Colonic mucosa (tissue), 4 donors: ENCODE measurements at regions not wholly inside any gene's neighbourhood (a gene's known extent, or its start where the extent isn't known, plus 50 kb on each side); places are given as distances from the start of the nearest gene placed in this dataset.

Experiments
- DNase-seq: peaks from one replicate; pipeline ENCODE4 v3.0.0-alpha.2; 2020
- H3K27ac ChIP-seq: fragments of 200-600 bp; one replicate; pipeline ENCODE4 v1.8.0; 2021
- H3K27me3 ChIP-seq: fragments of 200-600 bp; one replicate; pipeline ENCODE4 v1.8.0; 2021
- H3K36me3 ChIP-seq: fragments of 200-600 bp; one replicate; pipeline ENCODE4 v1.8.0; 2021
- H3K4me1 ChIP-seq: fragments of 200-600 bp; one replicate; pipeline ENCODE4 v1.8.0; 2021; ENCODE audit warnings: mild to moderate bottlenecking
- H3K4me3 ChIP-seq: fragments of 200-600 bp; one replicate; pipeline ENCODE4 v1.8.0; 2021
- H3K9ac ChIP-seq, 2 donors: one replicate each; pipeline ENCODE4 v1.7.0; 2013; ENCODE audit warnings: control low read depth in 2 of 2, low read depth in 2 of 2, low read length in 2 of 2
- H3K9me3 ChIP-seq: fragments of 200-600 bp; one replicate; pipeline ENCODE4 v1.8.0; 2021
- intact Hi-C: fragments of 100-400 bp; cut with DNase I; formaldehyde crosslinking; loops from one replicate; pipeline ENCODE4 v1.14.1; 2022
- TF ChIP-seq, protein P1 (sequence below): fragments of 200-600 bp; IDR thresholded peaks from one replicate; pipeline ENCODE4 v1.8.0; 2022; ENCODE audit warnings: antibody characterized with exemption, mild to moderate bottlenecking
- donor health status: healthy.
- donor health status: DM: no; HTN: no; CAD: no.
- donor health status: DM: no; HTN: no; CAD: no.

- intact Hi-C loops = no loop called here
- H3K27ac ChIP-seq = no peak overlapping the region
- no peaks in the 10 kb centered on the region for H3K4me1 ChIP-seq
- no peaks in the 10 kb centered on the region for H3K27me3 ChIP-seq
- no peaks in the 10 kb centered on the region for H3K9me3 ChIP-seq
- DNase-seq = no peak
- no peaks in the 10 kb centered on the region for H3K36me3 ChIP-seq
- no peak overlapping the region for H3K4me3 ChIP-seq
- no peak overlapping the region for H3K9ac ChIP-seq
- TF ChIP-seq, protein P1, sequence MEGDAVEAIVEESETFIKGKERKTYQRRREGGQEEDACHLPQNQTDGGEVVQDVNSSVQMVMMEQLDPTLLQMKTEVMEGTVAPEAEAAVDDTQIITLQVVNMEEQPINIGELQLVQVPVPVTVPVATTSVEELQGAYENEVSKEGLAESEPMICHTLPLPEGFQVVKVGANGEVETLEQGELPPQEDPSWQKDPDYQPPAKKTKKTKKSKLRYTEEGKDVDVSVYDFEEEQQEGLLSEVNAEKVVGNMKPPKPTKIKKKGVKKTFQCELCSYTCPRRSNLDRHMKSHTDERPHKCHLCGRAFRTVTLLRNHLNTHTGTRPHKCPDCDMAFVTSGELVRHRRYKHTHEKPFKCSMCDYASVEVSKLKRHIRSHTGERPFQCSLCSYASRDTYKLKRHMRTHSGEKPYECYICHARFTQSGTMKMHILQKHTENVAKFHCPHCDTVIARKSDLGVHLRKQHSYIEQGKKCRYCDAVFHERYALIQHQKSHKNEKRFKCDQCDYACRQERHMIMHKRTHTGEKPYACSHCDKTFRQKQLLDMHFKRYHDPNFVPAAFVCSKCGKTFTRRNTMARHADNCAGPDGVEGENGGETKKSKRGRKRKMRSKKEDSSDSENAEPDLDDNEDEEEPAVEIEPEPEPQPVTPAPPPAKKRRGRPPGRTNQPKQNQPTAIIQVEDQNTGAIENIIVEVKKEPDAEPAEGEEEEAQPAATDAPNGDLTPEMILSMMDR = no peak
These were observed 359.6 kb upstream of the SLC24A2 start for GRCh38 chr9:20148416-20148815.

DNA sequence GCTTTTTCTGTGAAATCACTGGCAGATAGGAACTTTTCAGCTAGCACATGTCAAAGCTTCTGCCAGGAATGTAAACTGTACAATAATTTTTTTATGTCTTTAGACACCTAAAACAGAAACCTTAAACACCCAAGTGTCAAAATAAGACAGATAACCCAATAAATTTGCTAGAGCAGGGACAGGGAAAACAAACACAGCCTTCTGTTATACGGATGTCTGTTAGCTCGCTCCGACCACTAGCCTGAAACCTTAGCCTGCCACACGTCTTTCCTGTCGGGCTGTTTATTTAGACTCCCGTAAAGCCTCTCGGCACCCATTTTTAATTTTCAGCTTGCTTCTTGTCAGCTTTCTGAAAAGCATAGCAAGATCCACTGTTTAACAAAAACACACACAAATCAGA lies 355.4 kb upstream of the SLC24A2 start:
- no peak overlapping the region for H3K4me3 ChIP-seq
- no peaks in the 10 kb centered on the region for H3K4me1 ChIP-seq
- no peak for DNase-seq
- no peak overlapping the region for H3K9ac ChIP-seq
- TF ChIP-seq, protein P1 = no peak
- no peak overlapping the region for H3K27ac ChIP-seq
- intact Hi-C loops = no loop called here
- H3K36me3 ChIP-seq = no peaks in the 10 kb centered on the region
- no peaks in the 10 kb centered on the region for H3K27me3 ChIP-seq
- H3K9me3 ChIP-seq = no peaks in the 10 kb centered on the region

DNA sequence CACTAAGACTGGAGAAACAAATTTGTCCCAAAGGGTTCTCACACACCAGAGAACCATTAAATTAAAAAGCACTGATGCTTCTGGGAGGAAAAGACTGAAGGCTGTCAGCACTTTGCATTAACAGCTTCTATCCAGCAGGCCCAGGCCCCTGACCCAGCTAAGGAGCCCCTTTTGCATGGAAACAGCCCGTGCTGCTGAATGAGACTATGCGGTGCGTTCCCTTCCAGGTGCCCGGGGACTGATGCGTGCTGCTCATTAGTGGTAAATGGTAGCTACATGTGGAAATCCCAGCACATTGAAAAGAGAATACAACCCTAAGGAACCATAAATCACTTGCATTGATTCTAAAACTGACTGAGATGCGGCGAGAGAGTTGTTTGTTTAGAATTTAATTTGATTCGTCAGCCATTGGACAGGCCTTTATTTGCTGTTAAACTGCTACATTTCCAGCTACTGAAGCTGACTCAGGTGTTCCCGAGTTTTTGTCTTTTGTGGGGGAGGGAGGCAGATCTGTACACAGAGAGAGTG lies 351.0 kb upstream of the SLC24A2 start:
- H3K36me3 ChIP-seq = no peaks in the 10 kb centered on the region
- no peak for DNase-seq
- H3K4me1 ChIP-seq = no peaks in the 10 kb centered on the region
- no peak overlapping the region for H3K27ac ChIP-seq
- H3K9me3 ChIP-seq = no peaks in the 10 kb centered on the region
- no peak overlapping the region for H3K9ac ChIP-seq
- H3K27me3 ChIP-seq = no peaks in the 10 kb centered on the region
- TF ChIP-seq, protein P1 = no peak
- H3K4me3 ChIP-seq = no peak overlapping the region
- intact Hi-C loops = no loop called here

- H3K9ac ChIP-seq = no peak overlapping the region
- no peaks in the 10 kb centered on the region for H3K9me3 ChIP-seq
- intact Hi-C loops = no loop called here
- TF ChIP-seq, protein P1 = no peak
- H3K4me1 ChIP-seq = no peaks in the 10 kb centered on the region
- no peak overlapping the region for H3K4me3 ChIP-seq
- H3K27me3 ChIP-seq = no peaks in the 10 kb centered on the region
- no peak for DNase-seq
- H3K27ac ChIP-seq = no peak overlapping the region
- H3K36me3 ChIP-seq = no peaks in the 10 kb centered on the region
These were observed 350.0 kb upstream of the SLC24A2 start for GRCh38 chr9:20138841-20139240.

- TF ChIP-seq, protein P1 = no peak
- Histone ChIP-seq H3K36me3 (no peaks in the 10 kb centered on the region), H3K9ac (no peak overlapping the region), H3K4me1 (no peaks in the 10 kb centered on the region), H3K27me3 (no peaks in the 10 kb centered on the region), H3K4me3 (no peak overlapping the region), H3K9me3 (no peaks in the 10 kb centered on the region), H3K27ac (no peak overlapping the region)
- DNase-seq = no peak
- intact Hi-C loops = no loop called here
These were observed 349.3 kb upstream of the SLC24A2 start for GRCh38 chr9:20138116-20138515.
